Loucy (cell line): ENCODE measurements at regions not wholly inside any gene's neighbourhood (a gene's known extent, or its start where the extent isn't known, plus 50 kb on each side); places are given as distances from the start of the nearest gene placed in this dataset.

Experiments
- CTCF ChIP-seq: fragments of 200-600 bp; sonication (generic); conservative IDR thresholded peaks from 2 replicates; pipeline ENCODE4 v1.5.1; 2014; ENCODE audit warnings: mild to moderate bottlenecking, antibody characterized with exemption, low read length
- EZH2phosphoT487 ChIP-seq: fragments of 200-600 bp; IDR thresholded peaks from 2 replicates; pipeline ENCODE4 v1.6.1; 2018; ENCODE audit warnings: antibody characterized with exemption, mild to moderate bottlenecking, moderate library complexity, borderline replicate concordance

GRCh38 chr1:4977701-4978100 is 323.3 kb downstream of the AJAP1 start:
- no peak for TF ChIP-seq CTCF
- TF ChIP-seq EZH2phosphoT487, result no peak
